HepG2 (cell line): ENCODE measurements at regions not wholly inside any gene's neighbourhood (a gene's known extent, or its start where the extent isn't known, plus 50 kb on each side); places are given as distances from the start of the nearest gene placed in this dataset.

Source experiments
- ATAC-seq: fragments of 200-7000 bp; cut with Tn5 transposase; 3 replicates; pipeline ENCODE4 v1.9.1; 2020; ENCODE audit warnings: mild to moderate bottlenecking, moderate library complexity
- BruUV-seq: library from RNA; stranded (reverse); fragments of 400-500 nt; replicated peaks from 2 replicates; lab custom pipeline; 2021; lab: Mats Ljungman, UMichigan
- CTCF ChIA-PET: fragments of 300-600 bp; formaldehyde crosslinking; extraction: SDS; loops from one replicate; lab custom pipeline; 2021; ENCODE audit warnings: low total read pairs, inconsistent platforms, low intra/inter-chr PET ratio; lab: Yijun Ruan, JAX
- POLR2A ChIA-PET: fragments of 350-600 bp; sonication (Branson Sonifier 250); formaldehyde crosslinking; loops from one replicate; lab custom pipeline; 2020; ENCODE audit warnings: antibody characterized with exemption, inconsistent platforms; lab: Yijun Ruan, JAX
- DNase-seq: peaks from one replicate; pipeline ENCODE4 v3.0.0-alpha.2; 2015; ENCODE audit warnings: low spot score
- FAIRE-seq: peaks from 3 replicates; lab custom pipeline; 2011; peaks lifted over from hg19 to GRCh38; lab: Jason Lieb, UNC
- H2AFZ ChIP-seq: one replicate; pipeline ENCODE4 v1.6.1; 2011; ENCODE audit warnings: low read length, inconsistent platforms
- H3K27ac ChIP-seq: fragments of 300-600 bp; 3 replicates; pipeline ENCODE4 v1.8.0; 2011; ENCODE audit warnings: mixed run types, mild to moderate bottlenecking, mixed read lengths, low read length, inconsistent platforms; ENCODE audit not compliant: insufficient read depth; ENCODE audit errors: extremely low read length
- H3K27me3 ChIP-seq, 2 experiments: fragments of 200-600 bp in 1 of 2; 2 replicates in 1 of 2; 3 replicates in 1 of 2; pipeline versions ENCODE4 v1.6.0 to v1.8.0; 2011; ENCODE audit warnings: low read length in 2 of 2, mild to moderate bottlenecking in 2 of 2, moderate library complexity in 2 of 2, inconsistent platforms in 1 of 2; ENCODE audit not compliant: insufficient read depth in 2 of 2, control insufficient read depth in 1 of 2
- H3K36me3 ChIP-seq, 2 experiments: fragments of 200-600 bp in 1 of 2; replicated peaks in 1 of 2; 2 replicates in 1 of 2; 3 replicates in 1 of 2; pipeline versions ENCODE4 v1.5.1 to v1.8.0; 2011; ENCODE audit warnings: low read length in 2 of 2, inconsistent platforms in 1 of 2; ENCODE audit not compliant: insufficient read depth in 2 of 2, control insufficient read depth in 1 of 2
- H3K4me1 ChIP-seq: 2 replicates; pipeline ENCODE4 v1.5.1; 2012; ENCODE audit warnings: low read length, inconsistent platforms; ENCODE audit not compliant: insufficient read depth
- H3K4me2 ChIP-seq: 2 replicates; pipeline ENCODE4 v1.6.0; 2011; ENCODE audit warnings: low read depth, low read length, inconsistent platforms
- H3K4me3 ChIP-seq, 3 experiments: fragments of 200-600 bp in 1 of 3; sonication (generic), shearing (Covaris generic) in 1 of 3; replicated peaks in 1 of 3; 2 replicates each; pipeline ENCODE4 v1.5.1; 2011 to 2016; ENCODE audit warnings: low read length in 3 of 3, inconsistent platforms in 2 of 3, low read depth in 2 of 3, mild to moderate bottlenecking in 2 of 3, control low read depth in 1 of 3, mixed read lengths in 1 of 3; ENCODE audit not compliant: insufficient read depth in 1 of 3
- H3K79me2 ChIP-seq: one replicate; pipeline ENCODE4 v1.6.1; 2011; ENCODE audit warnings: low read length, inconsistent platforms; ENCODE audit not compliant: insufficient read depth
- H3K9ac ChIP-seq: 2 replicates; pipeline ENCODE4 v1.6.0; 2011; ENCODE audit warnings: mild to moderate bottlenecking, low read depth, low read length, inconsistent platforms; ENCODE audit not compliant: insufficient read depth
- H3K9me3 ChIP-seq: 2 replicates; pipeline ENCODE4 v1.5.1; 2012; ENCODE audit warnings: mild to moderate bottlenecking, low read length
- H4K20me1 ChIP-seq: 2 replicates; pipeline ENCODE4 v1.6.0; 2011; ENCODE audit warnings: inconsistent platforms, mild to moderate bottlenecking, low read length, moderate library complexity; ENCODE audit not compliant: insufficient read depth
- CEBPG ChIP-seq: IDR thresholded peaks from 2 replicates; pipeline ENCODE4 v1.6.1; 2016
- ETV5 ChIP-seq: IDR thresholded peaks from 2 replicates; pipeline ENCODE4 v1.6.1; 2018; ENCODE audit warnings: missing biosample characterization, missing genetic modification reagents, inconsistent platforms, borderline replicate concordance
- GATA4 ChIP-seq: sonication (generic); IDR thresholded peaks from 2 replicates; pipeline ENCODE4 v1.6.1; 2016; ENCODE audit warnings: antibody characterized with exemption, low read depth, borderline replicate concordance
- KDM5A ChIP-seq: fragments of 200-600 bp; sonication (generic); IDR thresholded peaks from 2 replicates; pipeline ENCODE4 v1.7.0; 2018; ENCODE audit warnings: antibody characterized with exemption, mild to moderate bottlenecking, low read length, borderline replicate concordance
- PRMT3 ChIP-seq: sonication (generic); formaldehyde crosslinking; IDR thresholded peaks from 2 replicates; pipeline ENCODE4 v1.8.1; 2022; ENCODE audit warnings: low read depth, mild to moderate bottlenecking, moderate library complexity, missing genetic modification reagents, borderline replicate concordance
- SMAD3 ChIP-seq: sonication (generic); formaldehyde crosslinking; IDR thresholded peaks from 2 replicates; pipeline ENCODE4 v1.4.0; 2020; ENCODE audit warnings: missing genetic modification reagents
- ZFP82 ChIP-seq: sonication (generic); formaldehyde crosslinking; IDR thresholded peaks from 2 replicates; pipeline ENCODE4 v1.5.1; 2020; ENCODE audit warnings: mild to moderate bottlenecking, missing genetic modification reagents, borderline replicate concordance
- ZNF564 ChIP-seq: sonication (generic); formaldehyde crosslinking; IDR thresholded peaks from 2 replicates; pipeline ENCODE4 v1.8.1; 2023; ENCODE audit warnings: mild to moderate bottlenecking, missing genetic modification reagents
- ZNF629 ChIP-seq: sonication (generic); formaldehyde crosslinking; conservative IDR thresholded peaks from 2 replicates; pipeline ENCODE4 v1.5.0; 2020; ENCODE audit warnings: missing genetic modification reagents
- WGBS: methylation state at CpG from one replicate; pipeline ENCODE4 v1.1.6; 2017; ENCODE audit warnings: low lambda C conversion rate; 5-methylcytosine and 5-hydroxymethylcytosine counted together
- in situ Hi-C: cut with HindIII; loops from 2 replicates; pipeline ENCODE4 v1.10.0; 2017; ENCODE audit warnings: low pct_unique_long_range_greater_than_20kb; ENCODE audit not compliant: extremely low pct_ligation_motif_present
- intact Hi-C: fragments of 100-400 bp; cut with micrococcal nuclease; formaldehyde crosslinking; loops from one replicate; pipeline ENCODE4 v1.10.0; 2022; ENCODE audit not compliant: unreplicated experiment
- TF ChIP-seq, protein P1 (sequence below): IDR thresholded peaks from 2 replicates; pipeline ENCODE4 v1.6.1; 2016; ENCODE audit warnings: missing biosample characterization, missing genetic modification reagents, low read depth
- TF ChIP-seq, protein P2 (sequence below): sonication (generic); formaldehyde crosslinking; IDR thresholded peaks from 2 replicates; pipeline ENCODE4 v1.5.1; 2020; ENCODE audit warnings: mild to moderate bottlenecking, moderate library complexity, missing genetic modification reagents

DNA sequence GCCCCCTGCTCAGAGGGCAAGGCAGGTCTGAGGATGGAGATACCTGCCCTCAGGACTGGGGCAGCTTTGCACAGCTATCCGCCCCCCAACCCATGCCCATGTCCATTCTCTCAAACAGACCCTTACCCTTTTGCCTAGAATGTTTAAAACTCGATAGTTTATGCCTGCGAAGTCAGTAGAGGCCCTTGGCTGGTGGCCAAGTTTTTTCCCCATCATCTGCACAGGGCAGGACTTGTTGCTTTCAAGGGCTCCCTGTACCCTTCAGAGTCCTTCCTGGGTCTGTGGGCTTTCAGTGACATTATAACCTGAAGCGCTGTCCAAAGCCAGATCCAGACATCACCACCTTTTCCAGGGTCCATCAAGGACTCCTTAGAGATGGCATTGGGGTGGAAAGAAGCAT lies 148.7 kb upstream of the ZNF644 start:
- POLR2A ChIA-PET = no interaction called here

More for the DNA sequence above, 148.7 kb upstream of the ZNF644 start:
- no peaks in the 10 kb centered on the region for H3K79me2 ChIP-seq
- no peak overlapping the region for H3K27ac ChIP-seq
- intact Hi-C loops = no loop called here
- H3K4me3 ChIP-seq = no peak overlapping the region
- H3K36me3 ChIP-seq = no peaks in the 10 kb centered on the region
- ATAC-seq (no peak), FAIRE-seq (no peak), DNase-seq (no peak)
- no peaks in the 10 kb centered on the region for H3K9me3 ChIP-seq
- H2AFZ ChIP-seq = no peak overlapping the region
- CTCF ChIA-PET = no interaction called here
- WGBS = 2% methylated on average over 4 of the region's 4 CpGs
- TF ChIP-seq ZNF629 (CRISPR knock-in tag) = no peak
- TF ChIP-seq, protein P1, sequence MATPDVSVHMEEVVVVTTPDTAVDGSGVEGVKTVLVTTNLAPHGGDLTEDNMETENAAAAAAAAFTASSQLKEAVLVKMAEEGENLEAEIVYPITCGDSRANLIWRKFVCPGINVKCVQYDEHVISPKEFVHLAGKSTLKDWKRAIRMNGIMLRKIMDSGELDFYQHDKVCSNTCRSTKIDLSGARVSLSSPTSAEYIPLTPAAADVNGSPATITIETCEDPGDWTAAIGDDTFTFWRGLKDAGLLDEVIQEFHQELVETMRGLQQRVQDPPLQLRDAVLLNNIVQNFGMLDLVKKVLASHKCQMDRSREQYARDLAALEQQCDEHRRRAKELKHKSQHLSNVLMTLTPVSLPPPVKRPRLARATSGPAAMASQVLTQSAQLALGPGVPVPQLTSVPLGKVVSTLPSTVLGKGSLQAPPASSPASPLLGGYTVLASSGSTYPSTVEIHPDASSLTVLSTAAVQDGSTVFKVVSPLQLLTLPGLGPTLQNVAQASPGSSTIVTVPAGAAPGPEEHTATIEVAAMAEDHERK (CRISPR knock-in tag) = no peak
- no peak for TF ChIP-seq CEBPG
- no peak for TF ChIP-seq PRMT3
- TF ChIP-seq ETV5 (CRISPR knock-in tag) = no peak
- TF ChIP-seq, protein P2, sequence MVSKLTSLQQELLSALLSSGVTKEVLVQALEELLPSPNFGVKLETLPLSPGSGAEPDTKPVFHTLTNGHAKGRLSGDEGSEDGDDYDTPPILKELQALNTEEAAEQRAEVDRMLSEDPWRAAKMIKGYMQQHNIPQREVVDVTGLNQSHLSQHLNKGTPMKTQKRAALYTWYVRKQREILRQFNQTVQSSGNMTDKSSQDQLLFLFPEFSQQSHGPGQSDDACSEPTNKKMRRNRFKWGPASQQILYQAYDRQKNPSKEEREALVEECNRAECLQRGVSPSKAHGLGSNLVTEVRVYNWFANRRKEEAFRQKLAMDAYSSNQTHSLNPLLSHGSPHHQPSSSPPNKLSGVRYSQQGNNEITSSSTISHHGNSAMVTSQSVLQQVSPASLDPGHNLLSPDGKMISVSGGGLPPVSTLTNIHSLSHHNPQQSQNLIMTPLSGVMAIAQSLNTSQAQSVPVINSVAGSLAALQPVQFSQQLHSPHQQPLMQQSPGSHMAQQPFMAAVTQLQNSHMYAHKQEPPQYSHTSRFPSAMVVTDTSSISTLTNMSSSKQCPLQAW (CRISPR knock-in tag) = no peak
- no peak for TF ChIP-seq KDM5A
- TF ChIP-seq SMAD3 (CRISPR knock-in tag) = no peak
- no peak for TF ChIP-seq ZNF564 (CRISPR knock-in tag)
- TF ChIP-seq GATA4 = no peak
- TF ChIP-seq ZFP82 (CRISPR knock-in tag) = no peak
- H3K4me1 ChIP-seq = no peaks in the 10 kb centered on the region
- peaks cover 0 to 4% of the 10 kb centered on the region in 2 experiments; a peak in 1 of 5 replicates for H3K27me3 ChIP-seq
- H4K20me1 ChIP-seq = no peaks in the 10 kb centered on the region
- H3K9ac ChIP-seq = no peak overlapping the region
- in situ Hi-C loops = loop anchor here (5.0 to 25.0 kb wide), 2 partner anchors 107 to 1058 kb away; no protein-coding TSS in a partner anchor
- no peak overlapping the region for H3K4me2 ChIP-seq
- no TSS peak for BruUV-seq
